HG03521 (cell line): ENCODE measurements at regions not wholly inside any gene's neighbourhood (a gene's known extent, or its start where the extent isn't known, plus 50 kb on each side); places are given as distances from the start of the nearest gene placed in this dataset.
"Not testable (repeated sequence)": the region's sequence is repeated elsewhere in the genome, so short reads cannot be mapped to it uniquely, and the experiment has no call there.

Source experiments
- ATAC-seq: cut with Tn5 transposase; IDR thresholded peaks from one replicate; pipeline ENCODE4 v1.9.1; 2021; ENCODE audit warnings: mild to moderate bottlenecking, moderate library complexity; ENCODE audit not compliant: unreplicated experiment

DNA sequence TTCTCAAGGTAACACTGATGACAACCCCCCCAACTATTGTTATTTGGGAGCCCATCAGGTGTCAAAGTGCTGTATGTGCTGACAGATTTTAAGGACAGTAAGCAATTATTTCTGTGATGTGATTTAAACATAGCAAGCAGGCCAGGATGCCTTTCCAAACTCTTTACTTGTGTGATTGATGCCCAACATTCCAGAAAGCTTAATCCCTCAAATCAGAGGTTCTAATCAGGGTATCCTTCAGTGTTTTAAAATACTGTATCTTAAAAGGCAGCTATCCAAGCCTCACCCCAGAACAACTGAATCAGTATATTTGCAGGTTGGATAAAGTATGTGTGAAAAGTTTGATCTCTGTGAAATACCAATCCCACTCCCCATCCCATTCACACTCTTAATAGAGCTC, 119.7 kb downstream of the GASK1B start:
- no peak for ATAC-seq

DNA sequence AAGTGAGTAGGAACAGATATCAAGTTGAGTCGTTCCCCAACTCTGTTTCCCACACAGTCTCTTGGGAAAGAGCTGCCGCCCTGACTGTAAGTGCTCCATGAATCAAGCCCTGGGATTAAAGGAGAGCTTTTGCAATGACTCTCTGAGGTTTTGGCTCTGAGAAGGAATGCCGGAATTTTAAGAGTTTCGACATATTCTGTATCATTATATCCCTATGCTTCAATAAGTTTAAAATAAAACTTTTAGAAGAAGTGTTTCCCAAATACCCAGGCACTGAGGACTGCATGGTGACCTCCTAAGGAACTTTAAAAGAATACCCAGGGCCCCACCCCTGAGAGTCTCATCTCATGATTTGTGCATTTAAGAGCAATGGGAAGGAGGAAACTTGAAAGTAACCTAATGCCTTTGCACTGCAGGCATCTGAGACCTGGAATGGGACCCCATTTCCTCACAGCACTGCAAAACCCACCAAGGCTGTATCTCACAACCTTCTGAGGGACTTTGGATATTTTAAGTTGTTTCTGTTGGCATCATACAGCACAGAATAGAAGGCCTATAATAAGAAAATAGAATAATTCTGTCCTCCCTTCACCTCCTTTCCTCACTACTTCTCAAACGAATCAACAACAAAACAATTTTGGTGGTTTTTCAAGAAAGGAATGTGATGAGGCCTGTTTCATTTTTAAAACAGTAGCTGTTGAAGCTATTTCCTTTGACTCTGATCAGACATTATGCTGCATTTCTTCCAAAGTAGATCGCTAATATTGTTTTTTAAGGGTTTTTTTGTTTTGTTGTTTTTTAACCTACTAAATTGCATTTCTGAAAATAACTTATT, 121.2 kb downstream of the GASK1B start:
- no peak for ATAC-seq

DNA sequence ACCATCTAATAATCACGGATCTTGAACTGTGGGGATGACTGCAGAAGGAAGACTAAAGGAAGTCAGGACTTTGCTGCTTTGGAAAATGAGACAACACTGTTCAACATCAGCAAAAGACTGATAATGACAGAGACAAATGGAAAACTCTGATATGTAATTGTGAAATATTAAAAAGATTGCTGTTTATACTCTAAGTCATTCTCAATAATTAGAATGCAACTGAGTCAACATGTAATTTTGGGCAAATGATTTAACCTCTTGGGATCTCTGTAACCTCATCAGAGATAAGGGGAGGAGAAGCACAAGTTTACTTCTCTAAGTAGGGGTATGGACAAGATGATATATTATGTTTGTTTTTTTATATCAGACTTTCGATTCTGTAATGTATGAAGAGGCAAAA, 121.9 kb downstream of the GASK1B start:
- no peak for ATAC-seq

DNA sequence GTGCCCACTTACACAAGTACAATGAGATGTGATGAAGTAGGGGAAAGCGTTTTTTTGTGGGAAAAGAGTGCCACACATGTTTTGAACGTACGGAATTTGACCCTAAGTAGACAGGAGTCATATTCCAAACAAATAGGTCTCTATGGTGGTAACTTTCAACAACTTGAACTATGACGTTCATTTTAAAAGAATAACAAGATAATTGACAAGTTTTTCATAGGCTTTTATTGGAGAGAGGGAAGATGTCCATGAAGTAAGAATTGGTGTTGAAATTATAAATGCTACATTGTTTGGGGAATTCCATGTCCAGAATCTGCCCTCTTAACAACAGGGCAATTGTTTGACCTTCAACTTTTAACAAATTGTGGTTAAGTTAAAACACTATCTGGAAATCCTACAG, 126.5 kb downstream of the GASK1B start:
- ATAC-seq = no peak

DNA sequence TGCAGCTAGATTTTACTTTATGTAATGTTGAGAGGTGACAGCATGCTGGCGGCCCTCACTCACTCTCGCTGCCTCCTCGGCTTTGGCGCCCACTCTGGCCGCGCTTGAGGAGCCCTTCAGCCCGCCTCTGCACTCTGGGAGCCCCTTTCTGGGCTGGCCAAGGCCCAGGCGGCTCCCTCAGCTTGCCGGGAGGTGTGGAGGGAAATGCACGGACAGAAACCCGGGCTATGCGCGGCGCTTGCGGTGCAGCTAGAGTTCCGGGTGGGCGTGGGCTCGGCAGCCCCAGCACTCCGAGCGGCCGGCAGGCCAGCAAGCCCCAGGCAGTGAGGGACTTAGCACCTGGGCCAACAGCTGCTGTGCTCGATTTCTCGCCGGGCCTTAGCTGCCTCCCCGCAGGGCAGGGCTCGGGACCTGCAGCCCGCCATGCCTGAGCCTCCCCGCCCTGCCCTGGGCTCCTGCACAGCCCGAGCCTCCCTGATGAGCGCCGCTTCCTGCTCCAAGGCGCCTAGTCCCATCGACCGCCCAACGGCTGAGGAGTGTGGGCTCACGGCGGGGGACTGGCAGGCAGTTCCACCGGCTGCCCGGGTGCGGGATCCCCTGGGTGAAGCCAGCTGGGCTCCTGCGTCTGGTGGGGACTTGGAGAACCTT, 128.7 kb downstream of the GASK1B start:
- ATAC-seq = no peak

DNA sequence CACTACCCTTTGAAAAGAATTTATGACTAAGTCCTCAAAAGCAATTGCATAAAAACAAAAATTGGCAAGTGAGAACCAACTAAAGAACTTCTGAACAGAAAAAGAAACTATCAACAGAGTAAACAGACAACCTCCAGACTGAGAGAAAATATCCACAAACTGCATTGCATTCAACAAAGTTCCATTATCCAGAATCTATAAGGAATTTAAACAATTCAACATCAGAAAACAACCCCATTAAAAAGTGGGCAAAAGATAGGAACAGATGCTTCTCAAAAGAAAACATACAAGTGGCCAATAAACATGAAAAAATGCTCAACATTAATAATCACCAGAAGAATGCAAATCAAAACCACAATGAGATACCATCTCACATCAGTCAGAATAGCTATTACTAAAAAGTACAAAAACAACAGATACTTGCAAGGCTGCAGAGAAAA, 130.2 kb downstream of the GASK1B start:
- no peak for ATAC-seq

DNA sequence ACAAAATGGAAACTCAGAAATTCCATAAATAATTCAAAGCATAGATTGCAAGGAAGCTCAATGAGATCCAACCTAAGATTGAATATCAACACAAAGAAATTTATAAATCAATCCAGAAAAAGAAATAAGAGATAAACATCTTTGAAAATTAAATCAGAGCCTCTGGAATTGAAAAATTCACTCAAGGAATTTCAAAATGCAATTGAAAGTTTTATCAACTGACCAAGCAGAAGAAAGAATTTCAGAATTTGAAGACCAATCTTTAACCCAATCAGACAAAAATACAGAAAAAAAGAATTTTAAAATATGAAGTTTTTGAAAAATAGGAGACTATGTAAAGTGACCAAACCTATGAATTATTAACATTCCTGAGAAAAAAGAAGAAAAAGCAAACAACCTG, 134.1 kb downstream of the GASK1B start:
- no peak for ATAC-seq

DNA sequence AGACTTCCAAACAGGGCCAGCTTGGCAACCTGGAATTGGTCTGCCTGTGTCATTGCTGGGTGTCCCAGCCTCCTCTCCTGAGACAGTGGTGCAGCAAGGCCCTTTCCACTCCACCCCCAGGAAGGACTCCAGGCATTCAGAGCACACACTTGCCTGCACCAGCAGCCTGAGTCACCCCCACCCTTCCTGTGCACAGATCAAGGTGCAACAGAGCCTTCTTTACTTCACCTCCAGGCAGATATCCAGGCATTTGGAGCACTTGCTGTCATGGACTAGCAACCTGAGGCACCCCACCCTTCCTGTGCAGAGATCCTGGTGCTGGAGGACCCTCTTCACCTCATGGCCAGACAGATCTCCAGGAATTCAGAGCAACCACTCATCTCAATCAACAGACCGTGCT, 135.8 kb downstream of the GASK1B start:
- ATAC-seq = no peak

DNA sequence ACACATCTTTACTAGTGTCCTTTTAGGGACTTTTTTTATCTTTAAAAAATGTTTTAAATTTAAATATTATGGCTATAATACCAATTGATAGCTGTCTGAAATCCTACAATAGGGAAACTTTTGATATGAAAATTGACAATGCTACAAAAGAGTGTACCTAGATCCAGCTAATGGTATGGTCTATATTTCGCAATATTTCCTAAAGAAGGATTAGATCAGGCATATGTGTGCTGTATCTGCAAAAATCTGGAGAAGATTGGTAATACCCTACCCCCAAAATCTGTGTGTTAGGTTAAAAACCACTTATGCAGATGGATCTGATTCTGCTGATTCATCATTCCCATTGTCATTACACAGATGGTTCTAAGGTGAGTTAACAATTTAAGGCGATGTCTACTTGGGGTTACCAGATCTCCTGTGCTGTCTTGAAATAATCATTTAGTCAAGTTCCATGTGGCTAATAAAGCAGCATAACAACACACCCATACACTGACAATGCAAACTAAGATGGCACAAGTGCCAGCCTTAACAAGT, 137.1 kb downstream of the GASK1B start:
- no peak for ATAC-seq

DNA sequence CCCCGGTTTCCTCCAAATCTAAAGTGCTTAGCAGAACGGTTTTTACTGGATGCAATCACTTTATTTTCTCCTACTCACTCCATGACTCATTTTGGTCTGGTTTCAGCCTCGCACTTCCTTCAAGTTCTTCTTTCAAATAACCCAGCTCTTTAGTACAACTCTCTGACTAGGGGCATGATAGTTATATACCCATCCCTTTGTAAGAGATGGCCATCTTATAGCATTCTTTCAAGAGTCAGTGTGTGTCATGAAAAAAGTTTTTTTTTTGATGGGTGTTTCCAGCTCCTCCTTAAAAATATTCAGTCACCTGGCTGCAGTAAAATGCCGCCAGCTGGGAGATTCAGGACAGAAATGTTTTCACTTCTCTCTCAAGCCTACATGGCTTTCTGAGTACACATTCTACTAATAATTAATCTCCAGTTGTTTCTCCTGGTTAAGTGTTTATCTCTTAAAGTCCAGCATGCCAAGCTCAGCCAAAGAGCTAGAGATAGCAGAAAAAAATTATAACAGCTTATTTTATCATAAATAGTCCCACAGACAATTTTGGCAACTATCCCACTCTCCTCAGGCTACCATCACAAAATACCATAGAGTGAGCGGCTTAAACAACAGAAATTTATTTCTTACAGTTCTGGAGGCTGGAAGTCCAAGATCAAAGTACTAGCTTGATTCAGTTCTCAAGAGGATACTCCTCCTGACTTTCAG, 139.3 kb downstream of the GASK1B start:
- ATAC-seq = no peak

DNA sequence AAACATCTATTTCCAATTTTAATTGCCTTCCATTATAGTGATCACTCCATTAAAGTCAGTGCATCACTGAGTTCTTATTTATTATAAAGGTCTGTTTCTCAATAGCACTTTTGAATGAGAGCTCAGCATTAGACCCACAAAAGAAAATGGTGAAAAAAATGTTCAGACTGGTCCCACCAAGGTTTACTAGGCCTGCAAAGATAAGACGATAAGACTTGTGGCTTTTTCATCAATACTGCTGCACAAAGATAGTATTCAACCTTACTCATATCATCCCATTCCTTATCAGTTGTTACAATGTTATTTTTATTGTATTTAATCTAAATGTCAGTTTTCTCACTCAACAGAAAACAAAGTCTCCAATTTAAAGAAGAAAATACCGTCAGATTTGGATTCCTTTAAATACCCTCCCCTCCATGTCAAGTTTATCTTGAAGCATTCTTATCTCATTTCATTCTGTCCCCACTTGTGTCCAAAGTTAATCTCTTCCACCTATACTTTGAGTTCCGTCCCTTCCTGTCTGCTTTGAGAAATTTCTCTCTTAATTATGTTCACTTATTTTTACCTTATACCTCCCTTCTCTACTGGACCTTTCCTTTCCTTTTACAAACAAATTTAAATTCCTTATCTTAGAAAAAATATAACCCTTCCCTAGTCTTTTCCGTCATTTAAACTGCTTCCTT, 140.0 kb downstream of the GASK1B start:
- ATAC-seq = no peak

DNA sequence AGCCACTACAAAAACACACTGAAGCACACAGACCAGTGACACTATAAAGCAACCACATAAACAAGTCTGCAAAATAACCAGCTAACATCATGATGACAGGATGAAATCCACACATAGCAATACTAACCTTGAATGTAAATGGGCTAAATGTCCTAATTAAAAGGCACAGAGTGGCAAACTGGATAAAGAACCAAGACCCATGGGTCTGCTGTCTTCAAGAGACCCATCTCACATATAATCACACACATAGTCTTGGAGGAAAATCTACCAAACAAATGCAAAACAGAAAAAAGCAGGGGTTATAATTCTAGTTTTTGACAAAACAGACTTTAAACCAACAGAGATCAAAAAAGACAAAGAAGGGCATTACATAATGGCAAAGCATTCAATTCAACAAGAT, 144.4 kb downstream of the GASK1B start:
- ATAC-seq = not testable (repeated sequence)

DNA sequence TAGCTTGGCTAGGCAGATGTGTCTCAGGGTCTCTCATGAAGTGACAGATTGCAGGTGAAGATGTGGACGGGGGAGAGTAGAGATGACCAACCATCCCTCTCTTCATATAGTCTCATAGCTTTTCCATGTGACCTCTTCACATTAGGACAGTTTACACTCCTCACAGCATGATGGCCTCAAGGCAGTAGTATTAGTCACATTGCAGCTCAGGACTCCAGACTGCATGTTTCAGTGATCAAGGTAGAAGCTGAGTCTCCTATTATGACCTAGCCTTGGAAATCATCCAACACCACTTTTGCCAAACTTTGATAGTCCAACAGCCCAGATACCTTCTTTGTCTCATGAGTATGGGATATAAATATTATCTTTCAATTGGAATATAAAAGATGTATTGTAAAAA, 147.7 kb downstream of the GASK1B start:
- no peak for ATAC-seq

DNA sequence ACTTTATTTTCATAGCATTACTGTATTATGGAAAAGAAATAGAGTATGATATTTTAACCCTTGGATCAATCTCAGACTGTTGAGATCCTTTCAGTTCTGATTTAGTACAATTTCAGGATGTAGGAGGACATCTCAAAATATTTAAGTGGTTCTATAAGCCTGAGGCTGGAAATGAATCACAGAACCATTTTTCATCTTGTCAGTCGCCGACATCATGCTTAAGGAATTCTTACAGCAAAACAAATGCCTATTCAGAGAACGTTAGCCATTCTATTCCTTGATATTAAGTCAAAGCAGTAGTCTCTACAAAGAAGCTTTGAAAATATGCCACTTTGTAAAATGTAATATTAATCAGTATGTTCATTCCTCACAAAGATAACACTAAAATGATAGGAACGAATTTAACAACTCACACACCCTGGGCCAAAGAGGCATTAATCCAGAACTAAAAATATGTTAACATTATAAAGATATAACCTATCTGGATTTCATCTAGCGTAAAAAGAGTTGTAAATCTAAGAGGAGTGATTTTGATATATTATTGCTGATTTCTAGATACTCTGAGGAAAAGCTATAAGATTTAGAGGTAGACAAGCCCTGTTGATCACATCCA, 152.0 kb downstream of the GASK1B start:
- ATAC-seq = no peak

DNA sequence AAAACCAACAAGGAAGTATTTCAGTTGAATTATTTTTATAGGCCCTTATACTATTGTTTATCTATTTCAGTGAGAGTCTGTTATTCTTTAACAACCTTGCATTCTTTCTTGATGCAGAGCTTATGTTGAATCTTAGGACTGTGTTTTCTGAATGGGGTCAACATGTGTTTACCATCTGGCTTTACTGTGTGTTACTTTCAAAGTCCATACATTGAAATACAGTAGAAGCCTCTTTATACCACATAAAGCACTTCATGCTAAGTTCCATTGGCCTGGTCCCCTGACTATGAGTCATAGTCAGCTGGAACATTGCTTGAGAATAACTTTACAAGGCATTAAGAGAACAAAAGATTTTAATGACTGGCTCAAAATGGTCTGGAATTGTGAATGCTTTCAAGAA, 152.6 kb downstream of the GASK1B start:
- no peak for ATAC-seq

DNA sequence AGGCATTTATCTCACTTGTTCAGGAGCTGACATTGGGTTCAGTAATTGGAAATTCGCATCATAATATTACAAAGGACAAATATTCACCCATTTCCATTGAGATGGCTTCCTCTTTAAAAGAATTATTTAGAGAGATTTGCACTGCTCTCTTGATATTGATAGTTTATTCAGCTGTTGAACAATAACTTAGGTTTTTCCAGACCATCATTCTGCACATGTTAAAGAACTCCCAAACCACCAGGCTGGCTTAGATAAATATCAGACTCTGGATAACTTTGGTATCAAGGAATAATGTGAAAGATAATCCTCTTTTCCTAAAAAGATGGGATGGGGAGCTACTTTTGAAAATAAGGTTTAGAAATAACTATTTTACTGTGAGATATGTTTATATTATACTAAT, 154.0 kb downstream of the GASK1B start:
- ATAC-seq = no peak

DNA sequence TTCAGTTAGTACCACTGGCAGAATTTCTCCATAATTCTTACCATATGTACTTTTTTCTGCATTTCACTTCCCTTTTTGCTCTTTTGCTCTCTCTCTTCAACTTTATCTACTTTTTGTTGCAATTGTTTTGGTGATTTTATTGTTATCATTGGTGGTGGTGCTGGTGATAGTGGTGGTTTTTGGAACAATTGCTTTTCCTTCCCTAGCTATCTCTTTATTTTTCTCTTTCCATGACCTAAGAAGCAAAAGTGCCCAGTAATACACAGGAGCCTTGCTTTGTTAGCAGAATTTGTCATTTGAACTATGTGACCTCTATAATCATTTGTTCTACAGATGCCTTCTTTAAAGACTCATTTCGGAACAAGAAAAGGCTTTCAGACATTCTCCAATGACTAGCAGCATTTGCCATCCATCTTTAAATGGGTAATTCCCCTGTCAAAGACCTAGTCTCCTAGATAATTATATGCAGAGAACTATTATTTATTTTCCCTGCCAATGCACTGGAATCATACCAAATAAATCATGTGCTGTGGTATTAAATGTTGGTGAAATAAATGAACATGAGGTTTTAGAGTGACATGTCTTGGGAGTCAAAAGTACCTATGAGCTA, 154.5 kb downstream of the GASK1B start:
- no peak for ATAC-seq

DNA sequence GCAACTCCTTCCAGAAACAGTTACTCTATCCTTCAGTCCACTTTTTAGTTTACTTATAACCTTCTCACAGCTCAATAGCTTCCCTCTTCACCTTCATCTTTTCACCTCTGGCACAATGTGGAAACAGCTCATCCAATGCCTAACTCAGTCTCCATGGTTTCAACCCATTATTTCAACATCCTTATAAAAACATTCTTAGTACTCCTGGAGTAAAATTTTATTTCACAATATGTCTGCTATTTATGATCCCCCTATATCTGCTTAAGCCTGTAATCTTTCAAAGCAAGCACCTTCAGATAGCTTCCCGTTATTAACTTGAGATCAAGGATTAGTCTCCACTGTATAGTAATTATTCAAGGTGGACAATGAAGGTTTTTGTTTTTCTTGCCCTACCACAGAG, 156.3 kb downstream of the GASK1B start:
- ATAC-seq = no peak

DNA sequence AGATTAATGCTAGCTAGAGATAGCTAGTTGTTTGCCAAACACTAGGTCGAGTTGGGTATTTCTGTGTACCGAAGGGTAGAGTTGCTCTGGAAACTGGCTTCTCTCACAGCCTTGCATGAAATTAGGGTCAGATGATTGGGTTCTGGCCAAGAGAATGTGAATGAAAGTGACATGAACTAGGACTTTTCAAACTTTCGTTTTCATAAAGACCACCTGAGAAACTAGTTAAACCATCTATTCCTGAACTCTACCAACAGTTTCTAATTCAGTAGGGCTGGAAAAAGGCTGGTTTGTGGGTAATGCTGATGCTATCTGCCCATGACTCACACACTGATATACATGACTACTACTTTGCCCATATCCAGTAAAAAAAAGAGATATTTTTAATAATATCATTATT, 157.6 kb downstream of the GASK1B start:
- no peak for ATAC-seq

DNA sequence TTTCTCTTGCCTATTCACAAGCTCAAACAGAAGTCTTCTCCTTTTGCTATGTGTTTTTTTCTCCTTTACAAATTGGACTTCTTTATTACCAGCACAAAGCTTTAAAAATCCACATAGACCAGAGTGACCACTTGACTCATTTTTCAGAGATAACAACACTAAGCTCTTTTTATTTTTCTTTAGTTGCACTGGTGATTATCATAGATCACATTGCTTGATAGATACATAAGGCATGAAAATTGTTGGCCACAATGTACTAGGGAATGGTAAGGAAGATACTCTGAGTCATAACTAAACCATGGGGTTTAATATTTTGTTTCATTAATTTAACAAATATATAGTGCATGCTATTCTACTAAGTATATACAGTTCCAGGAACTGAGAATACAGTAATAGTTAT, 159.0 kb downstream of the GASK1B start:
- ATAC-seq = no peak
